Upper lobe of right lung (tissue), 1 donor: ENCODE measurements at regions not wholly inside any gene's neighbourhood (a gene's known extent, or its start where the extent isn't known, plus 50 kb on each side); places are given as distances from the start of the nearest gene placed in this dataset.

ENCODE experiments used
- ATAC-seq: fragments of 200-7000 bp; cut with Tn5 transposase; one replicate; pipeline ENCODE4 v1.9.1; 2020; ENCODE audit warnings: mild to moderate bottlenecking, moderate library complexity
- DNase-seq: peaks from one replicate; pipeline ENCODE4 v3.0.0-alpha.2; 2020
- H3K27ac ChIP-seq: fragments of 200-600 bp; one replicate; pipeline ENCODE4 v1.8.0; 2022
- H3K27me3 ChIP-seq: fragments of 200-600 bp; one replicate; pipeline ENCODE4 v1.8.0; 2022; ENCODE audit warnings: mild to moderate bottlenecking
- H3K36me3 ChIP-seq: fragments of 200-600 bp; one replicate; pipeline ENCODE4 v1.8.0; 2022
- H3K4me1 ChIP-seq: fragments of 200-600 bp; one replicate; pipeline ENCODE4 v1.8.0; 2022
- H3K4me3 ChIP-seq: fragments of 200-600 bp; one replicate; pipeline ENCODE4 v1.8.0; 2022; ENCODE audit warnings: mild to moderate bottlenecking
- H3K9me3 ChIP-seq: fragments of 200-600 bp; one replicate; pipeline ENCODE4 v1.8.0; 2022
- CTCF ChIP-seq: fragments of 200-600 bp; IDR thresholded peaks from one replicate; pipeline ENCODE4 v1.8.0; 2022; ENCODE audit warnings: antibody characterized with exemption
- intact Hi-C: fragments of 100-400 bp; cut with DNase I; formaldehyde crosslinking; loops from one replicate; pipeline ENCODE4 v1.11.0; 2022
- donor health status: DM: no; HTN: yes; CAD: no; lungs with severe emphysema.

DNA sequence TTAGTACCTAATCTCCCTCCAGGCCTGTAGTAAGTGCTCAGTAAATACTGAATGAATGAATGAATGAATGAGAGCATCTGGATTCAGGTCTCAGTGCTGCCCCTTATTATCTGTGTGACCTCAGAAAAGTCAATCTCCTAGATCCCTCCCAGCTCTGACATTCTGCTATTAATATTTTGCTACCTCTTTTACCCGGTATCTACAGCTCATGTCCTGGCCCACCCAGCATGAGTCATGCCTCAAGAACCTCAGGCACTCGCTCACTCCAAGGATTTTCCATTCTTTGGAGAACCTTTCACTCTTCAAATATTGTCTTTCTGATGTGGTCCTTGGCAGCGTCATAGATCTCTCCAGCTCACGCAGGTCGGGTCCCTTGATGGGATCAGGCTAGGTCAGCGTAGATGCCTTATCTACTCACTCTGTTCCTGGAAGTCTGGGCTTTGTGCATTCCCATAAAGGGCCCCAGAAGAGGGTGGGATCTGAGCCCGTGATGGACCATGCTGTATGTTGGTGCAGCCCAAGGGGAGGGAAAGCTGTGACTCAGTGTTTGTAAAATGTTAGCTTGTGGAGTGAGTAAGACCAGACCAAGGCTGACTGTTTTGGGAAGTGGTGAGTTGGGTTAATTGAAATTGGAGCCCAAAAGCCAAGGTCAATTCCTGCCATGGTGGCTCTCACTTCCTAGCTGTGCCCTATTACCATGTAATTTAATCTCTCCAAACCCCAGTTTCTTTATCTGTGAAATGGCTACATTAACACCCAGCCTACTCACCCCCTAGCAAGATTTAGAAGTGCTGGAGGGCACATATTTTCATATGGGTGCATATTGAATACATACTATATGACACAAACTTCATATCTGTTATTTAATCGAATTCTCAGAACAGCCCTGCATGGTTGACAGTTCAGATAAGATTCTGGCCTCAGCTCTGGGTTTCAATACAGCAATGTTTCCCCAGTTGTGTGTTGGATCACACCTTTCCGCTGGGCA is 214.1 kb upstream of the USP24 start:
- Histone ChIP-seq H3K9me3 (no peaks in the 10 kb centered on the region), H3K4me1 (peaks cover 27% of the 10 kb centered on the region), H3K27ac (peak overlapping the region; percentile 67), H3K36me3 (no peaks in the 10 kb centered on the region), H3K27me3 (no peaks in the 10 kb centered on the region), H3K4me3 (no peak overlapping the region)
- ATAC-seq (peak; percentile 89), DNase-seq (peak; percentile 63)
- TF ChIP-seq CTCF, result no peak
- intact Hi-C loops, result no loop called here

GRCh38 chr1:55428231-55428630 is 213.1 kb upstream of the USP24 start:
- no peak for DNase-seq
- Histone ChIP-seq H3K27me3 (no peaks in the 10 kb centered on the region), H3K27ac (peak overlapping the region; percentile 67), H3K36me3 (no peaks in the 10 kb centered on the region), H3K4me1 (peaks cover 27% of the 10 kb centered on the region), H3K4me3 (no peak overlapping the region), H3K9me3 (no peaks in the 10 kb centered on the region)
- peak; percentile 35 for ATAC-seq
- no peak for TF ChIP-seq CTCF
- intact Hi-C loops, result no loop called here

DNA sequence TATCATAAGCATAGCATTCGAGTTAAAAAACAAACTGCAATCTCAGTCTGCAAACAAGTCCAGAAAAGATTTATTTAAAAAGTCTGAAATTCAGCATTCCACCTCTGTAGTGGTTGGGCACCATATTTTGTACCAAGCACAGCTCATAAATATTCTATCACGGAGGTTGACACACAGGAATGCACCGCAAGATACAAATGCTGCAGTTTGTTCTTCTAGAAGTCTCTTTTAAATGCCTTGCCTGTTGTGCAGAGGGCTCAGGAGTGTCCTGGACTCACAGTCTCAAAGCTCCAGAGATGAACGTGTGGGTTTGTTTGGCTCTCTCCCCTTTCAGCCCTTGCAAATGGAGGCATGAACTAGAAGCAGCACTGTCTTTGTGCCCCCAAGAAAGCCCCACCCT is 212.4 kb upstream of the USP24 start:
- DNase-seq (no peak), ATAC-seq (no peak)
- H3K9me3 ChIP-seq, result no peaks in the 10 kb centered on the region
- no peaks in the 10 kb centered on the region for H3K36me3 ChIP-seq
- H3K27me3 ChIP-seq, result no peaks in the 10 kb centered on the region
- no peak for TF ChIP-seq CTCF
- H3K4me3 ChIP-seq, result no peak overlapping the region
- peaks cover 27% of the 10 kb centered on the region for H3K4me1 ChIP-seq
- H3K27ac ChIP-seq, result no peak overlapping the region
- intact Hi-C loops, result no loop called here

DNA sequence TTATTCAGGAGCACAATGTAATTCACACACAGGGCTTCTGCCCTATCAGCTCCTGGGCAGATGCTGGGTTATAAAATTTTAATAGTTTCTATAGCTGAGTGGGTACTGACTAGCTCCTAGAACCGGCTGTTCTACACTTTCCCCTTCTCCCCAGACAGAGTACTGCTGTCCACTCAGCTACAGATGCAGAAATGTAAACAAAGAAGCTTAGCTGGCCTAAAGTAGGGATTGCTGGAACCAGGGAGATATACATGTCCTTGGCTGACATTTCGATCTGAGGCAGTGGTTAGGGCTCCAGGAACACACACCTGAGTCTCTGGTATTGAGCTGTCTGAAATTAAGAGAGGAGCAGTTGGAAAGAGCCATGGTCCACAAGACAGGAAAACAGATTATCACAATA is 211.5 kb upstream of the USP24 start:
- Histone ChIP-seq H3K36me3 (no peaks in the 10 kb centered on the region), H3K27ac (no peak overlapping the region), H3K4me1 (peaks cover 27% of the 10 kb centered on the region), H3K9me3 (no peaks in the 10 kb centered on the region), H3K27me3 (no peaks in the 10 kb centered on the region), H3K4me3 (no peak overlapping the region)
- TF ChIP-seq CTCF, result no peak
- DNase-seq, result no peak
- intact Hi-C loops, result no loop called here
- no peak for ATAC-seq

DNA sequence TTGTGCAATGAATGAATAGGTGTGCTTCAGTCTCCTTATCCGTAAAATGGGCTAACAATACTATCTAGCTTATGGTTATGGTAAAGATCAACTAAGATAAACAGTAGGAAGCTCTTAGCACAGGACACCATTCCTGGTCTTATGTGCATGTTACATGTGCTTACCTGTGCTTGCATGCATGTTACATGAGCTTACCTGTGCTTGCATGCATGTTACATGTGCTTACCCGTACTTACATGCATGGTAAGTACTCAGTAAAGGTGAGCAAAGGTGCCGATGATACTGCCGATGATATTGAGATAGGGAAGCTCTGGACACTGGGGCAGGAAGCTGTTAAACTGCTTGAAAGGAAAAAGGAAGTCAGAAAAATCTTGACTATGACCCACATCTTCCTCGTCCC is 211.0 kb upstream of the USP24 start:
- Histone ChIP-seq H3K27me3 (no peaks in the 10 kb centered on the region), H3K36me3 (no peaks in the 10 kb centered on the region), H3K27ac (no peak overlapping the region), H3K4me3 (no peak overlapping the region), H3K9me3 (no peaks in the 10 kb centered on the region), H3K4me1 (peaks cover 27% of the 10 kb centered on the region)
- intact Hi-C loops, result no loop called here
- DNase-seq, result no peak
- TF ChIP-seq CTCF, result no peak
- ATAC-seq, result no peak
